Karpas-422 (cell line): ENCODE measurements at regions not wholly inside any gene's neighbourhood (a gene's known extent, or its start where the extent isn't known, plus 50 kb on each side); places are given as distances from the start of the nearest gene placed in this dataset.

ENCODE experiments used
- DNase-seq: peaks from one replicate; pipeline ENCODE4 v3.0.0-alpha.2; 2015
- H2AFZ ChIP-seq: fragments of 200-600 bp; sonication (generic); 2 replicates; pipeline ENCODE4 v1.6.1; 2014; ENCODE audit warnings: antibody characterized with exemption, low read length, mixed read lengths
- H3K27ac ChIP-seq: fragments of 200-600 bp; sonication (generic); 2 replicates; pipeline ENCODE4 v1.5.1; 2014; ENCODE audit warnings: mild to moderate bottlenecking, low read length, moderate library complexity
- H3K27me3 ChIP-seq: fragments of 200-600 bp; sonication (generic); 2 replicates; pipeline ENCODE4 v1.6.1; 2014; ENCODE audit warnings: low read length, mixed read lengths
- H3K36me3 ChIP-seq: fragments of 200-600 bp; sonication (generic); 2 replicates; pipeline ENCODE4 v1.6.1; 2014; ENCODE audit warnings: low read length, mixed read lengths; ENCODE audit not compliant: insufficient read depth
- H3K4me1 ChIP-seq: fragments of 200-600 bp; sonication (generic); 2 replicates; pipeline ENCODE4 v1.6.1; 2014; ENCODE audit warnings: mild to moderate bottlenecking, low read length, mixed read lengths
- H3K4me2 ChIP-seq: fragments of 200-600 bp; sonication (generic); 2 replicates; pipeline ENCODE4 v1.6.1; 2014; ENCODE audit warnings: low read length, low read depth, mild to moderate bottlenecking; ENCODE audit not compliant: poor library complexity, severe bottlenecking
- H3K4me3 ChIP-seq: fragments of 200-600 bp; sonication (generic); 2 replicates; pipeline ENCODE4 v1.5.1; 2014; ENCODE audit warnings: mild to moderate bottlenecking, antibody characterized with exemption, low read length, mixed read lengths
- H3K79me2 ChIP-seq: fragments of 200-600 bp; sonication (generic); 2 replicates; pipeline ENCODE4 v1.6.1; 2014; ENCODE audit warnings: mild to moderate bottlenecking, low read length, mixed read lengths
- H3K9ac ChIP-seq: fragments of 200-600 bp; sonication (generic); 2 replicates; pipeline ENCODE4 v1.6.0; 2014; ENCODE audit warnings: low read length
- H3K9me2 ChIP-seq: fragments of 200-600 bp; sonication (generic), shearing (Covaris generic); replicated peaks from 2 replicates; pipeline ENCODE4 v1.6.0; 2014; ENCODE audit warnings: mild to moderate bottlenecking, low read length, moderate library complexity; ENCODE audit not compliant: insufficient read depth
- H3K9me3 ChIP-seq: fragments of 300-700, 200-600 bp; sonication (generic); 2 replicates; pipeline ENCODE4 v1.6.1; 2014; ENCODE audit warnings: low read length, mixed read lengths
- H4K20me1 ChIP-seq: fragments of 200-600 bp; sonication (generic); 2 replicates; pipeline ENCODE4 v1.6.1; 2014; ENCODE audit warnings: mild to moderate bottlenecking, antibody characterized with exemption, low read length, low read depth; ENCODE audit not compliant: insufficient read depth

GRCh38 chr14:88929656-88930436 lies 105.4 kb downstream of the TTC8 start:
- no peak overlapping the region for H3K4me2 ChIP-seq
- no peaks in the 10 kb centered on the region for H3K36me3 ChIP-seq
- 0 out of 2 replicates have a peak, but pooled peaks cover 2% of the 10 kb centered on the region for H3K9me3 ChIP-seq
- H3K27me3 ChIP-seq, result no peaks in the 10 kb centered on the region
- no peak overlapping the region for H3K9ac ChIP-seq
- H3K79me2 ChIP-seq, result no peaks in the 10 kb centered on the region
- no peaks in the 10 kb centered on the region for H4K20me1 ChIP-seq
- no peaks in the 10 kb centered on the region for H3K9me2 ChIP-seq
- no peak overlapping the region for H3K27ac ChIP-seq
- peak; percentile 70 for DNase-seq
- no peak overlapping the region for H3K4me3 ChIP-seq
- no peaks in the 10 kb centered on the region for H3K4me1 ChIP-seq
- no peak overlapping the region for H2AFZ ChIP-seq

- no peak overlapping the region for H2AFZ ChIP-seq
- no peaks in the 10 kb centered on the region for H4K20me1 ChIP-seq
- H3K27me3 ChIP-seq, result no peaks in the 10 kb centered on the region
- no peaks in the 10 kb centered on the region for H3K79me2 ChIP-seq
- H3K9me2 ChIP-seq, result no peaks in the 10 kb centered on the region
- H3K4me2 ChIP-seq, result no peak overlapping the region
- no peak overlapping the region for H3K4me3 ChIP-seq
- H3K36me3 ChIP-seq, result no peaks in the 10 kb centered on the region
- no peak overlapping the region for H3K27ac ChIP-seq
- no peaks in the 10 kb centered on the region for H3K4me1 ChIP-seq
- DNase-seq, result no peak
- H3K9ac ChIP-seq, result no peak overlapping the region
- H3K9me3 ChIP-seq, result 0 out of 2 replicates have a peak, but pooled peaks cover 2% of the 10 kb centered on the region
These were observed 107.1 kb downstream of the TTC8 start for GRCh38 chr14:88931321-88932110.

- H4K20me1 ChIP-seq, result no peaks in the 10 kb centered on the region
- no peak overlapping the region for H3K4me2 ChIP-seq
- no peaks in the 10 kb centered on the region for H3K79me2 ChIP-seq
- no peaks in the 10 kb centered on the region for H3K9me2 ChIP-seq
- H3K9ac ChIP-seq, result no peak overlapping the region
- no peaks in the 10 kb centered on the region for H3K27me3 ChIP-seq
- DNase-seq, result no peak
- no peaks in the 10 kb centered on the region for H3K36me3 ChIP-seq
- H2AFZ ChIP-seq, result no peak overlapping the region
- no peaks in the 10 kb centered on the region for H3K4me1 ChIP-seq
- H3K9me3 ChIP-seq, result 0 out of 2 replicates have a peak, but pooled peaks cover 2% of the 10 kb centered on the region
- H3K27ac ChIP-seq, result no peak overlapping the region
- H3K4me3 ChIP-seq, result no peak overlapping the region
These were observed 108.7 kb downstream of the TTC8 start for GRCh38 chr14:88933191-88933590.

- Histone ChIP-seq H3K4me3 (no peak overlapping the region), H3K9ac (no peak overlapping the region), H3K27me3 (no peaks in the 10 kb centered on the region), H3K79me2 (no peaks in the 10 kb centered on the region), H3K4me1 (no peaks in the 10 kb centered on the region), H2AFZ (no peak overlapping the region), H3K27ac (no peak overlapping the region), H3K36me3 (no peaks in the 10 kb centered on the region), H3K4me2 (no peak overlapping the region), H3K9me2 (no peaks in the 10 kb centered on the region), H3K9me3 (0 out of 2 replicates have a peak, but pooled peaks cover 2% of the 10 kb centered on the region), H4K20me1 (no peaks in the 10 kb centered on the region)
- DNase-seq, result no peak
These were observed 109.9 kb downstream of the TTC8 start for GRCh38 chr14:88934351-88934806.

DNA sequence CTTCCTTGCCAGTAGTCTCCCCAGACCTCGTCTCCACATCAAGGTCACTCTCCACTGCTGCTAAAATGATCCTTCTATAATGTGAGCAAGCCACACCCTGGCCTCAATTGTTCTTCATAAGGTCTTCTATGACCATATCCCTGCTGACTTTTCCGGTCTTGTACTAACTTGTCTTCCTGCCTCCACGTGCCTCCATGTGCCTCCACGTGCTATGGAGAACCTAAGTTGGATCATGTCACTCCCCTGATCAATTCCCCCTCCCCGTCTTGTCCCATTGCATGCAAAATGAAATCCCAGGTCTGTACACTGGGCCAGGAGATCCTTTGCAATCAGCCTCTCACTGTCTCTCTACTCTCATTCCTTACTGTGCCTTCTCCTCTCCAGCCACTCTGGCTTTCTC lies 110.6 kb downstream of the TTC8 start:
- H3K27ac ChIP-seq, result no peak overlapping the region
- H3K9me3 ChIP-seq, result no peaks in the 10 kb centered on the region
- no peaks in the 10 kb centered on the region for H3K79me2 ChIP-seq
- H3K27me3 ChIP-seq, result no peaks in the 10 kb centered on the region
- no peak overlapping the region for H3K9ac ChIP-seq
- no peak overlapping the region for H2AFZ ChIP-seq
- no peak for DNase-seq
- no peaks in the 10 kb centered on the region for H4K20me1 ChIP-seq
- no peak overlapping the region for H3K4me3 ChIP-seq
- no peak overlapping the region for H3K4me2 ChIP-seq
- H3K4me1 ChIP-seq, result no peaks in the 10 kb centered on the region
- H3K9me2 ChIP-seq, result no peaks in the 10 kb centered on the region
- H3K36me3 ChIP-seq, result no peaks in the 10 kb centered on the region

DNA sequence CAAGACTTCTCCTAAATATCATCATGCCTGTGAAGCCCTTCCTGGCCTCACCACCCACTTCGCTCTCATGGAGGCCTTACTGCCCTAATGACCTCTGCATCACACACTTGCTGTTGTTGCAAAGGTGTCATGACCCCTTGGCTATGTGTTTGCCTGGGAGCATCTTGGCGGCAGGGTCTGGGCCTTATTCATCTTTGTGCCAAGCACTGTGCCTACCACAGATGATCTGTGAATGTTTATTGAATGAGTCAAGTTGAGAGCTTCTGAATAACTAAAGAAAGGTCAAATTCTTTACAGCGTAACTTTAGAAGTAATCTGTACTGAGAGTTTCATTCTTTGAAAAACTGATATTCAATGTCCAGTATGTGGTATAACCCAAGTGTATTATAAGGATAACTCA lies 113.3 kb downstream of the TTC8 start:
- H3K79me2 ChIP-seq, result no peaks in the 10 kb centered on the region
- 0 out of 2 replicates have a peak, but pooled peaks cover 3% of the 10 kb centered on the region for H3K27me3 ChIP-seq
- H2AFZ ChIP-seq, result no peak overlapping the region
- H3K4me3 ChIP-seq, result no peak overlapping the region
- no peaks in the 10 kb centered on the region for H3K9me2 ChIP-seq
- H3K9me3 ChIP-seq, result no peaks in the 10 kb centered on the region
- H3K36me3 ChIP-seq, result no peaks in the 10 kb centered on the region
- no peaks in the 10 kb centered on the region for H4K20me1 ChIP-seq
- no peak overlapping the region for H3K9ac ChIP-seq
- no peaks in the 10 kb centered on the region for H3K4me1 ChIP-seq
- H3K4me2 ChIP-seq, result no peak overlapping the region
- no peak overlapping the region for H3K27ac ChIP-seq
- no peak for DNase-seq

- Histone ChIP-seq H3K27me3 (0 out of 2 replicates have a peak, but pooled peaks cover 3% of the 10 kb centered on the region), H3K9me3 (no peaks in the 10 kb centered on the region), H3K4me1 (no peaks in the 10 kb centered on the region), H3K9me2 (no peaks in the 10 kb centered on the region), H3K79me2 (no peaks in the 10 kb centered on the region), H3K4me3 (no peak overlapping the region), H3K27ac (no peak overlapping the region), H3K9ac (no peak overlapping the region), H3K4me2 (no peak overlapping the region), H2AFZ (no peak overlapping the region), H4K20me1 (no peaks in the 10 kb centered on the region), H3K36me3 (no peaks in the 10 kb centered on the region)
- no peak for DNase-seq
These were observed 116.2 kb downstream of the TTC8 start for GRCh38 chr14:88940671-88941070.

DNA sequence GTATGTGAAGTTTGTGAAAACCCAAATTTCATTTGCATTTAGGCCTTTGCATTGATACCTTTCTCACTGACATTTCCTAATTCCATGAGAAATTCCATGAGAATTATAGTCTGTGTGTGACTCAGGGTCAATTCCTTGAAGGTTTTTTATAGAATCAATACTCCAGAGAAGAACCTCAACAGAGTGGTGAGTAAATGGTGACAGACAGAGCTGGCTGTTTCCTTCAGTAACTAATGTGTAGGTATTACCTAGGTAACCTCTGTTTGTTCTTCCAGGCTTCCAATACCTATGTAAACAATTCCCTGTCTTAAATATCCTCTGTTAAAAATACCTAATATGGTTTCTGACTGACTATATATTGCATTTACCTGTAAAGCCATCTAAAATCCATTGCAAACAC lies 117.0 kb downstream of the TTC8 start:
- Histone ChIP-seq H3K4me2 (no peak overlapping the region), H3K9me3 (no peaks in the 10 kb centered on the region), H3K36me3 (no peaks in the 10 kb centered on the region), H2AFZ (no peak overlapping the region), H4K20me1 (no peaks in the 10 kb centered on the region), H3K4me3 (no peak overlapping the region), H3K4me1 (no peaks in the 10 kb centered on the region), H3K27ac (no peak overlapping the region), H3K9ac (no peak overlapping the region), H3K27me3 (0 out of 2 replicates have a peak, but pooled peaks cover 3% of the 10 kb centered on the region), H3K9me2 (no peaks in the 10 kb centered on the region), H3K79me2 (no peaks in the 10 kb centered on the region)
- DNase-seq, result no peak
